CD4-positive, alpha-beta T cell treated with Interleukin-15 for 1 hour (primary cell): ENCODE measurements at regions not wholly inside any gene's neighbourhood (a gene's known extent, or its start where the extent isn't known, plus 50 kb on each side); places are given as distances from the start of the nearest gene placed in this dataset.
"Not testable (repeated sequence)": the region's sequence is repeated elsewhere in the genome, so short reads cannot be mapped to it uniquely, and the experiment has no call there.

Source experiments
- DNase-seq: peaks from one replicate; pipeline ENCODE4 v3.0.0-alpha.2; 2020

GRCh38 chr6:67986694-67987232 is 648.3 kb upstream of the ADGRB3 start:
- DNase-seq, result no peak

- no peak for DNase-seq
These were observed 658.6 kb upstream of the ADGRB3 start for GRCh38 chr6:67976486-67976885.

GRCh38 chr6:67974931-67975330 is 660.2 kb upstream of the ADGRB3 start:
- no peak for DNase-seq

DNA sequence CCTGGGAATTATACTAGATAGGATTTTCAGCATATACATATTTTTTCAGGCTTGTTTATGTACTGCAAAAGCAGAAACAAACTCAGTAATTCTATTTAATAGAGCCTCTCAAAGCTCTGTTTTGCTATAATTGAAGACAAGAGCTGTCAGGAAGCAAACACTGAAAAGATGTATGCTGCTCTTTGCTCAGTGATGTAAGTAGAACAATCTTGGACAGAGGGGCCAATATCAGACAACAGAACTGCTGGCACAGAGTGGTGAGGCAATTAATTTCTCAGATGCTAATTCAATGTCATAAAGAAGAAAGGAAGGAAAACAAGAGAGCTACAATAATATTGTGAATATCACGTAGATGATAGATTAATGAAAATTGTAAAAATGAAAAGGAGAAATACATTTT is 663.3 kb upstream of the ADGRB3 start:
- no peak for DNase-seq

DNA sequence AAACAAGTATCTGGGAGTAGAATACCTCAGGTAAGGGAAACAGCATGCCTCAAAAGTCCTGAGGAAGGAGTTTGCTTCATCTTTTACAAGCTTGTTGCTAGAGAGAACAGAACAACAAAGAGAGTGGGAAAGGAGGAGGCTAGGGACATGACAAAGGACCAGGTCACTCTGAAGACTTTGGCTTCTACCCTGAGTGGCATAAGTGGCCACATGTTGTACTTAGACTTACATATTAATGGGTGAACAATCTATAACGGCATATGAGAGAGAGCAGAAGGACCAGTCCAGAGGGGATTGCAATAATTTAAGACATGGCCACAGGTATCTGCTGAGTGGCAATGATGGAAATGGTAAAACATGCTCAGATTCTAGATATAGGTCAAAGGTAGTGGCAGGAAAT is 668.3 kb upstream of the ADGRB3 start:
- no peak for DNase-seq

- no peak for DNase-seq
These were observed 678.7 kb upstream of the ADGRB3 start for GRCh38 chr6:67956352-67956751.

- no peak for DNase-seq
These were observed 682.1 kb upstream of the ADGRB3 start for GRCh38 chr6:67952948-67953347.

DNA sequence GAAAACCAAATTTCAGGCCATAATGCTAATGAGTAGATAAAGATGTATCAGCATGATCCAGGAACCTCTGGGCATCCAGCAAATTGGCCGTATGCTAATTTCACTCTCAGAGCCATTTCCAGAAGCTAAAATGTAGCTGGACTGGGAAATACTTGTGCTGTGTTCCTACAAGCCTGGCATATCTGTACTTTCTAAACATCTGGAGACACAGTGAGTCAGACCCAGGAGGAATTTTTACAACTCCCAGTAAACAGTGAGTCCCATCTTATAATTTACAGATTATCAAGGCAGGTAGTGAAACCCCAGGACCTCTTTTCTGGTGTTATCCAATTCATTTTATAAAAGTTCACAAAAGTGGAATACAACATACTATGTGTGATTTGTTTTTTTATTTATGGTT is 683.0 kb upstream of the ADGRB3 start:
- DNase-seq, result no peak

DNA sequence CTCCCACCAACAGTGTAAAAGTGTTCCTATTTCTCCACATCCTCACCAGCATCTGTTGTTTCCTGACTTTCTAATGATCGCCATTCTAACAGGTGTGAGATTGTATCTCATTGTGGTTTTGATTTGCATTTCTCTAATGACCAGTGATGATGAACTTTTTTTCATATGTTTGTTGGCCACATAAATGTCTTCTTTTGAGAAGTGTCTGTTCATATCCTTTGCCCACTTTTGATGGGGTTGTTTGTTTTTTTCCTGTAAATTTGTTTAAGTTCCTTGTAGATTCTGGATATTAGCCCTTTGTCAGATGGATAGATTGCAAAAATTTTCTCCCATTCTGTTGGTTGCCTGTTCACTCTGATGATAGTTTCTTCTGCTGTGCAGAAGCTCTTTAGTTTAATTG is 687.3 kb upstream of the ADGRB3 start:
- DNase-seq, result not testable (repeated sequence)

- DNase-seq, result no peak
These were observed 699.1 kb upstream of the ADGRB3 start for GRCh38 chr6:67935976-67936477.

GRCh38 chr6:67933278-67933677 is 701.8 kb upstream of the ADGRB3 start:
- no peak for DNase-seq

GRCh38 chr6:67922588-67922987 is 712.5 kb upstream of the ADGRB3 start:
- DNase-seq, result not testable (repeated sequence)

- not testable (repeated sequence) for DNase-seq
These were observed 715.0 kb upstream of the ADGRB3 start for GRCh38 chr6:67920040-67920439.

DNA sequence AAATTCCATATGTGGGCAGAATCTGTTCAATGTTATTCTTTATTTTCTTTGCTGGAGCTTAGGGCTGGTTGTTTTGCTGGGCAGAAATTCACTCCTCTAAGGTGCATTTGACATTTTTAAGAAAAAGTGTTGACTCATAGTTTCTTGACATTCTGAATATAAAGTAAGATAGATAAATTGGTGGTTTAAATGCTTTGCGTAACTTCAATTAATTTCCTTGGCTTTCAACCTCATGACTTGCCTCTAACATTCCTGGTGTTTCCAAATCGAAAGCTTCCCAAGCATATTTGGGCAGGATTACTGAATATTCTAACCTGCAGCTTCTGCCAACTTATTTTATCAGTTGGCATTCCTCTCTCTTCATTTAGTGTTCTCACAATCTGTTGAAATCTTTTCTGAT is 718.7 kb upstream of the ADGRB3 start:
- no peak for DNase-seq

DNA sequence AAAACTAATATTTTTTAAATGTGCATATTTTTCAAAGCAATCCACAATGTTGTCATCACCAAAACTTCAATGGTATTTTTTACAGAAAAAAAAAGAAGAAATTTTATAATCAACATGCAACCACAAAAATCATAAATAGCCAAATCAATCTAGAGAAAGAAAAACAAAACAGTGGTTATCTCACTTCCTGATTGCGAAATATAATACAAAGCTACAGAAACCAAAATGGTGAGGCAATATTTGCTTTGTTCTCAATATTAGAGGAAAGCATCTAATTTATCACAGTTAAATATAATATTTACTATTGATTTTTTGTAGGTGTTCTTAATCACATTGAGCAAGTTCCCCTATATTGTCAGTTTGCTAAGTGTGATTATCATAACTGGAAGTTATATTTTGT is 720.7 kb upstream of the ADGRB3 start:
- no peak for DNase-seq

GRCh38 chr6:67909354-67909753 is 725.7 kb upstream of the ADGRB3 start:
- no peak for DNase-seq

DNA sequence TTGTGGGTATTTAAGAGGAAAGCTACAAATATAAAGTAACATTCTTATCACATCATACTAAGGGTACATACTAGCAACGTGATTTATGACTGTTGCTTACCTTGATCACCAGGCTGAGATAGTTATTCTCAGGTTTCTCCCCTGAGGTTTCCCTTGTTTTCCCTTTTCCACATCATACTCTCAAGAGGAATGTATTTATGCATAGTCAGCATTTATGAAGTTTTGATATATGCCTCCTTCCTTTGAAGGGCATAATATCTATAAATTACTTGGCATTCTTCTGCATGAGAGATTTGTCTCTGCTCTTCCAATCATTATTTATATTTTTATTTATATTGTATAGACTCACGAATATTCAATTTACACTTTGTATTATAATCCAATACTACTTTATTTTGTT is 726.7 kb upstream of the ADGRB3 start:
- DNase-seq, result no peak

DNA sequence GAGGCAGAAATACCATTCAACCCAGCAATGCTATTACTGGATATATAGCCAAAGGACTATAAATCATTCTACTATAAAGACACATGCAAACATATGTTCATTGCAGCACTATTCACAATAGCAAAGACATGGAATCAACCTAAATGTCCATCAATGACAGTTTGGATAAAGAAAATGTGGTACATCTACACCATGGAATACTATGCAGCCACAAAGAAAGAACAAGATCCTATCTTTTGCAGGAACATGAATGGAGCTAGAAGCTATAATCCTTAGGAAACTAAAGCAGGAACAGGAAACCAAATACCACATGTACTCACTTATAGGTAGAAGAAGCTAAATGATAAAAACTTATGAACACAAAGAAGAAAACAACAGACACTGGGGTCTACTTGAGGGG is 730.3 kb upstream of the ADGRB3 start:
- not testable (repeated sequence) for DNase-seq

GRCh38 chr6:67898875-67899274 is 736.2 kb upstream of the ADGRB3 start:
- no peak for DNase-seq

DNA sequence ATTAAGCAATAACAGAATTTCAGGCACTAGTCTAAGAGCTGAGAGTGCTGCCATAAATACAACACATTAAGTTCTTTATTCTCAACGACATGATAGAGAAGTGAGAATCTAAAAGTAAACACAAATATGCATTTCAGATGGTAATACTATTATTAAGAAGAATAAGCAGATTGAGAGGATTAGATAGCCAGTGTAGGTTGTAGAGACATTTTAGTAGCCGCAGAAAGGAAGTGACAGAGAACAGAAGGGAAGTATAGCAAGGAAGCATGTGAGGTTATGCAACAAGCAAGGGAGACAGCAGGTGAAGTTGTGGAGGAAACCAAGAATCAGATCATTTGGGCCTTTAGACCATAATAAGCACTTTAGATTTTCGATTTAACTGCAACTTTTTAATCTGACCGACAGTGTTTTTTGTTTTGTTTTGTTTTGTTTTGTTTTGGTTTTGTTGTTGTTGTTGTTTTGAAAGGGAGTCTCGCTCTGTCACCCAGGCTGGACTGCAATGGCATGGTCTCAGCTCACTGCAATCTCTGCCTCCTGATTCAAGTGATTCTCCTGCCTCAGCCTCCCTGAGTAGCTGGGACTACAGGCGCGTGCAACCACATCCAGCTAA is 737.0 kb upstream of the ADGRB3 start:
- DNase-seq, result no peak

GRCh38 chr6:67896476-67896875 is 738.6 kb upstream of the ADGRB3 start:
- DNase-seq, result no peak

GRCh38 chr6:67889682-67889995 is 745.4 kb upstream of the ADGRB3 start:
- DNase-seq, result no peak

- no peak for DNase-seq
These were observed 746.0 kb upstream of the ADGRB3 start for GRCh38 chr6:67888886-67889681.

DNA sequence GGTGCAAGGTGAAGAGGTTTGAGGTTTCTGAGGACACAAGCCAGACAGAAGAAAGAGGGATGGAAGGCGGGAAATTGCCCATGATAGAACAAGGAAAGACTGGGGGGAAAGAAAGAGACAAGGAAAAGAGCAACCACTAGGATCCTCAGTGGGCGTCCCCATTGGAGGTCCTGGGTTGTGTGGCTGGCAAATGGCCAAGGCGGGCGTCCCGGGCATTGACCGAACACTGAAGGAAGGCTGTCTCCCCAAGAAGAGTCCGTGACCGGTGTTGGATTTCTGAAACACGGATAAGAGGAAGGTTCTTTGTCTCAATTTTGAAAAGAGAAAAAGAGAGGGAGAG is 746.6 kb upstream of the ADGRB3 start:
- DNase-seq, result no peak
